NCI-H748 (cell line): ENCODE measurements at regions not wholly inside any gene's neighbourhood (a gene's known extent, or its start where the extent isn't known, plus 50 kb on each side); places are given as distances from the start of the nearest gene placed in this dataset.
"Not testable (repeated sequence)": the region's sequence is repeated elsewhere in the genome, so short reads cannot be mapped to it uniquely, and the experiment has no call there.

ENCODE experiments used
- DNase-seq: peaks from one replicate; lab custom pipeline; 2025; ENCODE audit not compliant: unreplicated experiment; lab: John Stamatoyannopoulos, UW

GRCh38 chr6:69489970-69490369 lies 306.8 kb downstream of the LMBRD1 start:
- no peak for DNase-seq

GRCh38 chr6:69487688-69488087 lies 309.1 kb downstream of the LMBRD1 start:
- peak; percentile 16 for DNase-seq

- DNase-seq = no peak
Measured at GRCh38 chr6:69466979-69467570, 329.7 kb downstream of the LMBRD1 start.

- DNase-seq = no peak
Measured at GRCh38 chr6:69465866-69466265, 330.9 kb downstream of the LMBRD1 start.

- DNase-seq = peak; percentile 39
Measured at GRCh38 chr6:69456086-69456485, 340.7 kb downstream of the LMBRD1 start.

- DNase-seq = not testable (repeated sequence)
Measured at GRCh38 chr6:69454619-69455018, 342.2 kb downstream of the LMBRD1 start.

- DNase-seq = not testable (repeated sequence)
Measured at GRCh38 chr6:69450493-69450892, 346.3 kb downstream of the LMBRD1 start.

- DNase-seq = no peak
Measured at GRCh38 chr6:69449887-69450286, 346.9 kb downstream of the LMBRD1 start.
